ENCODE measurements at regions not wholly inside any gene's neighbourhood (a gene's known extent, or its start where the extent isn't known, plus 50 kb on each side); places are given as distances from the start of the nearest gene placed in this dataset.

DNA sequence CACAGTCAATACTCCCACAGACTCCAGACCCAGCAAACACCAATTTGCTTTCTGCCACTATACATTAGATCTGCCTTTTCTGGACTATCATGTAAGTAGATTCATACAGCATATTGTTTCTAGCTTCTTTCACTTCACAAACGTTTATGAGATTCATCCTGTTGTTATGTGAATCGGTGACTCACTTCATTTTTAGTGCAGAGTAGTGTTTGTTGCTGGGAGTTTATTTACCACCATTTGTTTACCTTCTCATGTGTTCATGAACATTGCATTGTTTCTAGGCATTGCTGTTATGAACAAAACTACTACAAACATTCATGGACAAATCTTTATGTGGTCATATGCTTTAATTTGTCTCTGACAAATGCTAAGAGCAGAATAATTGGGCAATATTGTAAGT, 807.8 kb upstream of the TMEM132C start:
- Mint-ChIP-seq H3K27me3 (peaks cover 20% of the 10 kb centered on the region), H3K4me1 (no peaks in the 10 kb centered on the region), H3K4me3 (no peak overlapping the region), H3K36me3 (ENCODE audit: low read depth) (no peaks in the 10 kb centered on the region), H3K27ac (no peak overlapping the region), H3K9me3 (peaks cover 4% of the 10 kb centered on the region)
- no peak for ATAC-seq
- DNase-seq: no peak

DNA sequence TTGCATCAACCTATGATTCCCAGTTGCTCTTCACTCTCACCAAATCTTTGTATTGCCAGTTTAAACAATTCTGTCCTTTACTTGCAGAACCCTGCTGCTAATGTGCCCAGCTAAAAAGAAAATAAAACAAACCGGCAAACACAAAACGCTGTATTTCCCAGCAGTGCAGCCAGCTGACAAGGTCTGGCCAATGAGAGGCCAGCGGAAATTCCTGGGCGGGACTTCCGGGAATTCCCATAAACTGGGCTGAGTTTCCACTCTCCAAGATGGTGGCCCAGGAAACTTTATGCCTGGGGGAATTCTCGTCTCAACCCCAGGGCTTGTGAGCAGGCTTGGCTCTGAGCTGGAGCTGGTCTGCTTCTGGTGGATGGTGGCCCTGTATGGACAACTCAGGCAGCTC, 807.3 kb upstream of the TMEM132C start:
- no peak overlapping the region for H3K27ac Mint-ChIP-seq
- no peak overlapping the region for H3K4me3 Mint-ChIP-seq
- no peak for ATAC-seq
- no peaks in the 10 kb centered on the region for H3K36me3 Mint-ChIP-seq (ENCODE audit: low read depth)
- H3K27me3 Mint-ChIP-seq: peaks cover 16% of the 10 kb centered on the region
- no peak for DNase-seq
- H3K4me1 Mint-ChIP-seq: no peaks in the 10 kb centered on the region
- peaks cover 4% of the 10 kb centered on the region for H3K9me3 Mint-ChIP-seq

GRCh38 chr12:127463237-127463636, 803.7 kb upstream of the TMEM132C start:
- no peaks in the 10 kb centered on the region for H3K4me1 Mint-ChIP-seq
- no peak overlapping the region for H3K4me3 Mint-ChIP-seq
- no peak overlapping the region for H3K27ac Mint-ChIP-seq
- H3K9me3 Mint-ChIP-seq: no peaks in the 10 kb centered on the region
- ATAC-seq (no peak), DNase-seq (no peak)
- H3K27me3 Mint-ChIP-seq: no peaks in the 10 kb centered on the region
- H3K36me3 Mint-ChIP-seq (ENCODE audit: low read depth): no peaks in the 10 kb centered on the region

- Mint-ChIP-seq H3K27me3 (no peaks in the 10 kb centered on the region), H3K4me3 (no peak overlapping the region), H3K27ac (no peak overlapping the region), H3K9me3 (peaks cover 4% of the 10 kb centered on the region), H3K36me3 (ENCODE audit: low read depth) (no peaks in the 10 kb centered on the region), H3K4me1 (no peaks in the 10 kb centered on the region)
- ATAC-seq (no peak), DNase-seq (no peak)
Observed at GRCh38 chr12:127469331-127469730, 797.6 kb upstream of the TMEM132C start.

DNA sequence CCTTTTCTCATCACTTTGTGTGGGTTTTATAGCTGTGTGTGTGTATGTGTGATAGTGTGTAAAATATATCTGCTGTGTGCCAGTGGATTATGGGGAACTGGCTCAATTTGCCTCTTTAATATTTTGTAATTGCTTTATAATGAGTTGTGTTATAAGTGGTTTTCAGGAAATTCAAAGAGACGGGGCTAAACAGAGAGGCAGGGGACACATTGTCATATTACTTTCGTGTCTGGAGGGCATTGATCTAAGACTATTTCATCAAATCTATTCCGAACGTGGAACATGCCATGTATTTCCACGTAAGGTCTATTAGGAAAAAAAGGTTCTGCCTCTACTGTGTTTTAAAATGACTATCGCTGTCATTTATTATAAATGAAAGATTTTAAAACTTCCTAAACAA, 793.2 kb upstream of the TMEM132C start:
- Mint-ChIP-seq H3K4me1 (no peaks in the 10 kb centered on the region), H3K9me3 (peaks cover 4% of the 10 kb centered on the region), H3K4me3 (no peak overlapping the region), H3K36me3 (ENCODE audit: low read depth) (no peaks in the 10 kb centered on the region), H3K27me3 (no peaks in the 10 kb centered on the region), H3K27ac (no peak overlapping the region)
- ATAC-seq: no peak
- no peak for DNase-seq

- no peaks in the 10 kb centered on the region for H3K36me3 Mint-ChIP-seq (ENCODE audit: low read depth)
- DNase-seq (no peak), ATAC-seq (no peak)
- no peaks in the 10 kb centered on the region for H3K27me3 Mint-ChIP-seq
- H3K4me1 Mint-ChIP-seq: no peaks in the 10 kb centered on the region
- no peak overlapping the region for H3K4me3 Mint-ChIP-seq
- peaks cover 8% of the 10 kb centered on the region for H3K9me3 Mint-ChIP-seq
- H3K27ac Mint-ChIP-seq: no peak overlapping the region
Observed at GRCh38 chr12:127479256-127479655, 787.7 kb upstream of the TMEM132C start.

- H3K4me3 Mint-ChIP-seq: no peak overlapping the region
- H3K27me3 Mint-ChIP-seq: no peaks in the 10 kb centered on the region
- H3K4me1 Mint-ChIP-seq: no peaks in the 10 kb centered on the region
- no peaks in the 10 kb centered on the region for H3K36me3 Mint-ChIP-seq (ENCODE audit: low read depth)
- no peak for ATAC-seq
- H3K9me3 Mint-ChIP-seq: peaks cover 8% of the 10 kb centered on the region
- H3K27ac Mint-ChIP-seq: no peak overlapping the region
- no peak for DNase-seq
Observed at GRCh38 chr12:127480775-127481314, 786.1 kb upstream of the TMEM132C start.

- peaks cover 8% of the 10 kb centered on the region for H3K9me3 Mint-ChIP-seq
- no peak overlapping the region for H3K27ac Mint-ChIP-seq
- no peak overlapping the region for H3K4me3 Mint-ChIP-seq
- DNase-seq: no peak
- ATAC-seq: no peak
- H3K4me1 Mint-ChIP-seq: no peaks in the 10 kb centered on the region
- H3K36me3 Mint-ChIP-seq (ENCODE audit: low read depth): no peaks in the 10 kb centered on the region
- H3K27me3 Mint-ChIP-seq: no peaks in the 10 kb centered on the region
Observed at GRCh38 chr12:127482950-127483349, 784.0 kb upstream of the TMEM132C start.

DNA sequence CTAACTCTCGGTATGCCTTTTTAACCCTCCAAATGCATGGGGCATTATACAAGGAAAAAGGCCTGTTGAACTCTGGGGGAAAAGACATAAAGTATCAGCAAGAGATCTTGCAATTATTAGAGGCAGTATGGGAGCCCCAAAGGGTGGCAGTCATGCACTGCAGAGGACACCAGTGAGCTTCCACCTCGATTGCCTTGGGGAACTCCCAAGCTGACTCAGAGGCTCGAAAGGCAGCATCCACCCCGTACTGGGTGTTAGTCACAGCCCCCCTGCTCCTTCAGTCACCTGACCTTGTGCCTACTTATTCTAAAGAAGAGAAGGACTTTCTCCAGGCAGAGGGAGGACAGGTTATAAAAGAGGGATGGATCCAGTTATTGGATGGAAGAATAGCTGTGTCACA, 781.4 kb upstream of the TMEM132C start:
- DNase-seq (peak; percentile 18), ATAC-seq (no peak)
- Mint-ChIP-seq H3K4me3 (no peak overlapping the region), H3K27me3 (no peaks in the 10 kb centered on the region), H3K36me3 (ENCODE audit: low read depth) (no peaks in the 10 kb centered on the region), H3K4me1 (no peaks in the 10 kb centered on the region), H3K27ac (no peak overlapping the region), H3K9me3 (peaks cover 8% of the 10 kb centered on the region)

- Mint-ChIP-seq H3K27ac (no peak overlapping the region), H3K27me3 (no peaks in the 10 kb centered on the region), H3K36me3 (ENCODE audit: low read depth) (no peaks in the 10 kb centered on the region), H3K4me3 (no peak overlapping the region), H3K9me3 (no peaks in the 10 kb centered on the region), H3K4me1 (no peaks in the 10 kb centered on the region)
- no peak for DNase-seq
- no peak for ATAC-seq
Observed at GRCh38 chr12:127487031-127487430, 779.9 kb upstream of the TMEM132C start.

- ATAC-seq (no peak), DNase-seq (no peak)
- Mint-ChIP-seq H3K9me3 (peaks cover 3% of the 10 kb centered on the region), H3K27me3 (no peaks in the 10 kb centered on the region), H3K4me1 (no peaks in the 10 kb centered on the region), H3K27ac (no peak overlapping the region), H3K4me3 (no peak overlapping the region), H3K36me3 (ENCODE audit: low read depth) (no peaks in the 10 kb centered on the region)
Observed at GRCh38 chr12:127489061-127489460, 777.9 kb upstream of the TMEM132C start.

- H3K4me3 Mint-ChIP-seq: no peak overlapping the region
- no peaks in the 10 kb centered on the region for H3K27me3 Mint-ChIP-seq
- no peaks in the 10 kb centered on the region for H3K4me1 Mint-ChIP-seq
- peaks cover 7% of the 10 kb centered on the region for H3K9me3 Mint-ChIP-seq
- ATAC-seq (no peak), DNase-seq (no peak)
- no peak overlapping the region for H3K27ac Mint-ChIP-seq
- H3K36me3 Mint-ChIP-seq (ENCODE audit: low read depth): no peaks in the 10 kb centered on the region
Observed at GRCh38 chr12:127494961-127495915, 771.7 kb upstream of the TMEM132C start.

DNA sequence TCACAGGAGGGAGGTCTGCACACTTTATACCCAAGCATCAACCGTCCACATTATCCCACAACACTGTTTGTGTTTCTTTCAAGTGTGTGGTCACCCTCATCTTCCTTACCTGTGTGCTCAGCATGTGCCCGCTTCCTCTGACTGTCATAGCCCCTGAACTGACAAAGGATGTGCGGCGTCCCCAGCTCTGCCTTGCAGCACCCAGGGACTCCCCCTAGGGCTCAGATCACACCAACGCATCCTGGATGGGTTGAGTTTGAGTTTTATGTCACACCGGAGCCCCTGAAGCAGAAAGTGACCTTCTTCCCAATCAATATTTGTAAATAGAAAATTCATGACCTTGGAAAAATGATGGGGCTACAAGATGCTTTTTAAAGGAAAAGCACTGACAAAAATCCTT, 770.7 kb upstream of the TMEM132C start:
- Mint-ChIP-seq H3K4me1 (no peaks in the 10 kb centered on the region), H3K27me3 (no peaks in the 10 kb centered on the region), H3K9me3 (peaks cover 12% of the 10 kb centered on the region), H3K27ac (no peak overlapping the region), H3K36me3 (ENCODE audit: low read depth) (no peaks in the 10 kb centered on the region), H3K4me3 (no peak overlapping the region)
- DNase-seq (no peak), ATAC-seq (no peak)

DNA sequence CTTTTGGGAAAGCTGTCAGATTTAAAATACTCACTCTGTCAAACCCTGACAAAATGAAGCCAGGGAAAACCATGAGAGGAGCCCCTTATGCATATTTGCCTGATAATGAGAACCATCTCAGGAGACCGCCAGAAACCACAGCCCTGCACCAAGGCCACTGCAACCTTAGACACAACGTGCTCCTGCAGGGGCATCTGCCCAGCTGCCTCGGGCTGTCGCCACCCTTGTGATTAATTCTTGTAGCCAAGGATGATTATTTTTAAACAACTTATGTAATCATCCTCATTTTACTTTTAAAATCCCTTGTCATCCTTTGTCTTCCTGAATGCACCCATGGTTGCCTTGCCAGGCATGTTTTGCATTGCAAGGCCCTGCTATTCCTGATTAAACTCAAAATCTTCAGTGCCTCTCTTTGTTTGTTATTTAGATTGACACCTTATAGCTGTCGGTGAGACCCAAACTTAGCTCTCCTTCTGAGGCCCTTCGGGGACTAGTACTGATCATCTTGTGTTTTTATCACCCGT, 766.4 kb upstream of the TMEM132C start:
- Mint-ChIP-seq H3K4me3 (no peak overlapping the region), H3K27ac (no peak overlapping the region), H3K4me1 (no peaks in the 10 kb centered on the region), H3K9me3 (peaks cover 14% of the 10 kb centered on the region), H3K27me3 (no peaks in the 10 kb centered on the region), H3K36me3 (ENCODE audit: low read depth) (no peaks in the 10 kb centered on the region)
- ATAC-seq (no peak), DNase-seq (no peak)

GRCh38 chr12:127501916-127502315, 765.1 kb upstream of the TMEM132C start:
- Mint-ChIP-seq H3K4me1 (no peaks in the 10 kb centered on the region), H3K9me3 (peaks cover 19% of the 10 kb centered on the region), H3K27ac (no peak overlapping the region), H3K36me3 (ENCODE audit: low read depth) (no peaks in the 10 kb centered on the region), H3K4me3 (no peak overlapping the region), H3K27me3 (no peaks in the 10 kb centered on the region)
- ATAC-seq (no peak), DNase-seq (no peak)
